Astrocyte of the cerebellum (primary cell): ENCODE measurements at regions not wholly inside any gene's neighbourhood (a gene's known extent, or its start where the extent isn't known, plus 50 kb on each side); places are given as distances from the start of the nearest gene placed in this dataset.

ENCODE experiments used
- DNase-seq: peaks from one replicate; pipeline ENCODE4 v3.0.0-alpha.2; 2011; ENCODE audit warnings: low read depth
- H3K4me3 ChIP-seq: 2 replicates; pipeline ENCODE4 v1.5.1; 2011; ENCODE audit warnings: mild to moderate bottlenecking, low read depth, low read length, moderate library complexity
- in situ Hi-C: cut with HindIII; loops from 2 replicates; pipeline ENCODE4 v1.10.0; 2017; ENCODE audit warnings: low sequenced_read_pairs
- TF ChIP-seq, protein P1 (sequence below): IDR thresholded peaks from 2 replicates; pipeline ENCODE4 v1.5.1; 2012; ENCODE audit warnings: low read length, low read depth, moderate library complexity, mild to moderate bottlenecking; ENCODE audit errors: missing control alignments

DNA sequence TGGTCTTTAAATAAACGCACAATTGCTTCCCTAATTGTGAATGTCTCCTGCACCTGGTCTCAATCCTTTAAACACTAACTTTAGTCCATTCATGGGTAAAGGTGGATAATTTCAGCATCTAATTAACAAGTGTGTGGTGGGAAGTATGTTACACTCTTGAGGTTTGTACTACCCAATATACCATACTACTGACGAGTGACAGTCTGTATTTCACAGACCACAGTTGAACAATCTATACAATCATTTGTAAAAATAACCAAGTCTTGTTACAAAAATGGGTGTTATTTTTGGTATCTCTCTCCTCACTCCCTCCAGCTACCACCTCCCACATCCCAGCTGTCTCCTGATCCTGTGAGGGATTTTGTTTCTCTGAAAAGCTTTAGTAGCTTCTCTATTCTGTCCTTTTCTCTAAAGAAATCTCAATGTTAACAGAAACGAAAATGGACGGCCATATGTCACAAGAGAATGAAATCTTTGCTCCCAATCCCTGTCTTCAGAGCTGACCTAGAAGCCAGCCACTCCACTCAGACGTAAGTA is 62.3 kb upstream of the ZNF366 start:
- no peak for DNase-seq
- in situ Hi-C loops, result no loop called here
- H3K4me3 ChIP-seq, result no peak overlapping the region
- TF ChIP-seq, protein P1, sequence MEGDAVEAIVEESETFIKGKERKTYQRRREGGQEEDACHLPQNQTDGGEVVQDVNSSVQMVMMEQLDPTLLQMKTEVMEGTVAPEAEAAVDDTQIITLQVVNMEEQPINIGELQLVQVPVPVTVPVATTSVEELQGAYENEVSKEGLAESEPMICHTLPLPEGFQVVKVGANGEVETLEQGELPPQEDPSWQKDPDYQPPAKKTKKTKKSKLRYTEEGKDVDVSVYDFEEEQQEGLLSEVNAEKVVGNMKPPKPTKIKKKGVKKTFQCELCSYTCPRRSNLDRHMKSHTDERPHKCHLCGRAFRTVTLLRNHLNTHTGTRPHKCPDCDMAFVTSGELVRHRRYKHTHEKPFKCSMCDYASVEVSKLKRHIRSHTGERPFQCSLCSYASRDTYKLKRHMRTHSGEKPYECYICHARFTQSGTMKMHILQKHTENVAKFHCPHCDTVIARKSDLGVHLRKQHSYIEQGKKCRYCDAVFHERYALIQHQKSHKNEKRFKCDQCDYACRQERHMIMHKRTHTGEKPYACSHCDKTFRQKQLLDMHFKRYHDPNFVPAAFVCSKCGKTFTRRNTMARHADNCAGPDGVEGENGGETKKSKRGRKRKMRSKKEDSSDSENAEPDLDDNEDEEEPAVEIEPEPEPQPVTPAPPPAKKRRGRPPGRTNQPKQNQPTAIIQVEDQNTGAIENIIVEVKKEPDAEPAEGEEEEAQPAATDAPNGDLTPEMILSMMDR, result no peak

DNA sequence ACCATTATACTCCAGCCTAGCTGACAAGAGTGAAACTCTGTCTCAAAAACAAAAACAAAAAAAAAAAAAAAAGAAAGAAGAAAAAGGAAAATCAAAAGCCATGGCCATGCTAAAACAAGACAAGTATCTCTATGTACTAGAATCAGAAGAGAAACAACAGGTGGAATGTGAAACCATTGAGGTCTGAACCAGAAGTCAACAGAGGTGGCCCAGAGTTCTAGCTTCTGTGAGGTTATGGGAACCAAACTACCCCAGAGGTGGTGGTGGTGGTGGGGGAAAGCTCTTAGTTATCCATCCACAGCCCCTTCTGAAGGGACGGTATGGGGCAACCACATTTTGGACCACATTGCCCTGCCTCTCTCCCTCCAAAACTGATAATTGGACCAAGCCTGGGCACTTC is 59.5 kb upstream of the ZNF366 start:
- no peak overlapping the region for H3K4me3 ChIP-seq
- in situ Hi-C loops, result no loop called here
- no peak for DNase-seq
- TF ChIP-seq, protein P1, result no peak

DNA sequence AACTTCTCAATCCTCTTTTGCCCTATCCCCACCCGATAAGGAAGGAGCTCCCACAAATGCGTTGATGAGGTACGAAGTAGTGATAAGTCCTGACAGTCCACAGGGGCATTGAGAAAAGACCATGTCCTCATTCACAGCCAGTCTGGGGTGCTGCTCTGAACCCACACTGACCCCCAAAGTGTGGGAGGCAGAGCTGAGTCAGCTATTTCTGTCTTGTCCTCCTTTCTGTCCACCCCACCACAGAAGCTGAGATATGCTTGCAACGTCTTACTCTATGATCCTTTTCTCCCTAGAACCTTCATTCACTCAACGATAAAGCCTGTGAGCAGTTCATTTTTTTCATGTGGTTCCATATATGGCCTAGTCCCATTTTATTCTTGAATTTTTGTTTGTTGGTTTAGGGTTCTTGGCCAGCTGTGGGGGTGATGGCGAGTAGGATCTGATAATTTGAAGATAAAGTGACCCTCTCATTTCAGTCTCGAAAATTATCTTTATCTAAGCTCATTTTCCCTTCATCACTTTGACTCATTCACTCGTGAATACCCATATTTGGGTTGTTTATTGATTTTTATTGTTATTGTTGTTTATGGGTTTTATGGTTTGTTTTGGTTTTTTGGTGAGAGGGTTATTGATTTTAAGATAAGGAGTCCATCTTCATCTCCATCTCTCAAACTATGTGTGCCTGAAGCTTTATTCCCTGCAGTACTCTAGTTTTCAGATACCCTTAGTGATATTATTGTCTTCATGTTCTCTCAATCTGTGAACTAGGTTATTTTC is 58.5 kb upstream of the ZNF366 start:
- in situ Hi-C loops, result no loop called here
- TF ChIP-seq, protein P1, result no peak
- H3K4me3 ChIP-seq, result no peak overlapping the region
- no peak for DNase-seq

DNA sequence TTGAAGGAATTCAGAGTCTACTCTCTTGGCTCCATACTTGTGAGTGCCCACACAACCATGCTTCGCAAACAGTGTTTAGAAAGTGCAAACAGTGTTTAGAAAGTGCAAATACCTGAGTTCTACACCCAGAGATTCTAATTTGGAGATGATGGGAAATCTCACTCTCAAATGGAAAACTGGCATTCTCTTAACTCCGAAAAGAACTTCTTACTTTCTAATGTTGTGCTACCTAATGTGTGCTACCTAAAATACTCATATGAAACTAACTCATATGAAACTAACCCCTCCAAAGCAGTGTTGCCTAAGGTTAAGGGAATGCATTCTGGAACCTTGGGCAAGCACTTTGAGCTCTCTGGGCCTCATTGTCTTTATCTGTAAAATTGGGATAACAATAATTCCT is 55.5 kb upstream of the ZNF366 start:
- in situ Hi-C loops, result no loop called here
- TF ChIP-seq, protein P1, result no peak
- no peak for DNase-seq
- H3K4me3 ChIP-seq, result no peak overlapping the region

DNA sequence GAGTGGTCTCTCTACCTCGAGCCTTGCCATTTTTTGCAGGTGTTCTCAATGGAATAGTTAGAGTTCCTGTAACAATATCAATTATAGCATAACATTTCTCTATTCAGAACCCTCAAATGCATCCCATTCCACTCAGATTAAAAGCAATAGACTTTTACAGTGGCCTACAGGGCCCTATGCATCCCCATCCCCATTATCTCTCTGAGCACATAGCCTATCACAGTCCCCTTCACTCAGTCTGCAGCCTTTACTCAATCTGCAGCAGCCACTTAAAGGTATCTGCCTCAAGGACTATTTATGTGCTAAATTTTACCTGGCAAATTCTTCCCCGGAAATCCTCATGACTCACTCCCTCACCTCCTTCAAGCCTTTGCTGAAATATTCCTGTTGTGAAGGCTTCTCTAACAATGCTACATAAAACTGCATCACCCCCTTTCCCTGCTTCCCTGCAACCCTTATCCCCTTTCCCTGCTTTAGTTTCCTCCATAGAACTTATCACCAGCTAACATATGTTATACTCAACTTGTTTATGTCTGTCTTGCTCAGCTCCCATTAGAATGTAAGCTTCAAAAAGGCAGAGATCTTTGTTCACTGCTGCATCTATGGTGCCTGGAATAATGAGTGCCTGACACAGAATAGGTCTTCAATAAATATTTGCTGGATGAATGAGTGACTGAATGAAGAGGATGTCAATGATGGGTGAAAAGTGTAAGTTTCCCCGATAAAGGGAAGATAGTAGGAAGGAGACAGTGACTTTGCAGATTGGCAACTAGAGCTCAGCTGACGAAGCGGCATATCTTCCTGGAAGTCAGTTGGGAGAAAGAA is 54.1 kb upstream of the ZNF366 start:
- no peak overlapping the region for H3K4me3 ChIP-seq
- TF ChIP-seq, protein P1, result no peak
- no peak for DNase-seq
- in situ Hi-C loops, result no loop called here

DNA sequence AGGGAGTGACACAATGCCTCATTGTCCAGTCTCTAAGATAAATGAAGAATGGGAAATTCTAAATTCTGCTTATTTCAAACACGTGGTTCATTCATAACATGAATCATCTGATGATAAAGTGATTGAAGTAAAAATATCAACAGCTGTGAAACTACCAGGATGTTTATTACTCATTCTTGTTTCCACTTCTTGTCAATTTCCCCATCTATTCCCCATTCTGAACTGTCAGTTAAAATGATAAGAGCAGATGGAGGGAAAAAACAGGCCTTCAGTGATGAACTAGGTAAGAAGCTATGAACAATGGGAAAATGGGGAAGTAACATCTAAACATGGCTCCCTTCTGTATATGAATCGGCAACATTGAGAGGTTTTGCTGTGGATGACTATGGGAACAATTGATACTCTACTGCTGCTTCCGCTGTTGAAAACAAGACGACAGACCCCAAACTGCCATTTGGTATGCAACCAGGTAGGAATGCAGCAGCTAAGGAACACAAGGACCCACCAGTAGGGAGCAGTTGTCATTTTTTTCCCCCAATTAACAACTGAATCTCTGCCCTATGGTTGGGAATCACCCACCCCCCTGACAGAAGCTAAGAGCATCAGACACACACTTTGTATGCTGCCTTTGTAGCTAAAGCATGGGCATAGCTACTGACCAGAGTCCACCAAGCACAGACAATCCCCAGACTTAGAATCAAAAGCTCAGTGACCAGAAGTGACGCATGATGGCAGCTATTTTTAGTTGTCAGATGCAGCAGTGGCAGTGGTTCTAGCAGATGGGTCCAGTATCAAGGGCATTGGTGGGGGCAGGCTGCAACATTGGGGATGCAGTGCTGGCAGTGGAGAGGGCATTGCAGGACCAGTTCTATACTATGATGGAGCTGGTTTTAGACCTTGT is 52.9 kb upstream of the ZNF366 start:
- DNase-seq, result no peak
- in situ Hi-C loops, result no loop called here
- TF ChIP-seq, protein P1, result no peak
- H3K4me3 ChIP-seq, result no peak overlapping the region
